AG04450 (cell line): ENCODE measurements at regions not wholly inside any gene's neighbourhood (a gene's known extent, or its start where the extent isn't known, plus 50 kb on each side); places are given as distances from the start of the nearest gene placed in this dataset.
A peak's percentile ranks its signal among the peaks of the same experiment; 100 is the strongest.

Experiments
- CTCF ChIA-PET: fragments of 300-600, 350-600 bp; formaldehyde crosslinking; extraction: SDS; loops from one replicate; lab custom pipeline; 2022; ENCODE audit warnings: antibody characterized with exemption, inconsistent platforms; lab: Charles Lee
- POLR2A ChIA-PET: fragments of 350-600 bp; formaldehyde crosslinking; extraction: SDS; loops from one replicate; lab custom pipeline; 2021; ENCODE audit warnings: antibody characterized with exemption, inconsistent platforms; lab: Yijun Ruan, JAX
- DNase-seq: peaks from one replicate; pipeline ENCODE4 v3.0.0-alpha.2; 2011; ENCODE audit warnings: low read depth, low spot score
- H3K27ac ChIP-seq: one replicate; pipeline ENCODE4 v1.5.1; 2012; ENCODE audit warnings: low read depth, low read length, control low read depth
- H3K27me3 ChIP-seq: one replicate; pipeline ENCODE4 v1.6.0; 2012; ENCODE audit warnings: low read length; ENCODE audit not compliant: control insufficient read depth, insufficient read depth
- H3K4me3 ChIP-seq: 2 replicates; pipeline ENCODE4 v1.5.1; 2011; ENCODE audit warnings: mild to moderate bottlenecking, low read depth, low read length, control low read depth
- H3K9me3 ChIP-seq: 2 replicates; pipeline ENCODE4 v1.5.1; 2012; ENCODE audit warnings: low read length; ENCODE audit not compliant: control insufficient read depth, insufficient read depth
- CTCF ChIP-seq: IDR thresholded peaks from 2 replicates; pipeline ENCODE4 v1.5.1; 2011; ENCODE audit warnings: low read depth, low read length, control low read depth, inconsistent platforms

DNA sequence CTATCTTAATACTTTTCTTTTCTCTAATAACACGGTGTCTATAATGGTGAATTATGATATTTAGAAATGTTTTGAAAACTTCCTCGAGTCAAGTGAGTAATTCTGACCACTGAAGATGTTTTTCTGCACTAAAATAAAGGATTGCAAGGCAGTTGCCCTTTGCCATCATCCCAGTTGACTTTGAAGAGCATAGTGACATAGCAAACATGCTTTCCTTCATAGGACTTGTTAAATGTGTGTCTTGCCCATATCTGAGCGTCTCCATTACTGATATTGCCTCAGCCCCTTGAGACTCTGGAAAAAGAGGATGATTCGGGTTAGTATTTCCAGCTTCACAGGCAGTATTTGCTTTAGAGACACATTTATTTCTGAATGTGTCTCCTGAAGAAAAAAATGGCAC is 125.2 kb upstream of the MCHR2 start:
- POLR2A ChIA-PET, result no interaction called here
- CTCF ChIA-PET, result interaction anchor here (1.1 to 1.5 kb wide), 2 partner anchors 361 to 601 kb away, joined by 3 read pairs; no protein-coding TSS in a partner anchor
- no peak for TF ChIP-seq CTCF
- Histone ChIP-seq H3K9me3 (no peaks in the 10 kb centered on the region), H3K27ac (no peak overlapping the region), H3K27me3 (peaks cover 14% of the 10 kb centered on the region), H3K4me3 (no peak overlapping the region)
- no peak for DNase-seq

DNA sequence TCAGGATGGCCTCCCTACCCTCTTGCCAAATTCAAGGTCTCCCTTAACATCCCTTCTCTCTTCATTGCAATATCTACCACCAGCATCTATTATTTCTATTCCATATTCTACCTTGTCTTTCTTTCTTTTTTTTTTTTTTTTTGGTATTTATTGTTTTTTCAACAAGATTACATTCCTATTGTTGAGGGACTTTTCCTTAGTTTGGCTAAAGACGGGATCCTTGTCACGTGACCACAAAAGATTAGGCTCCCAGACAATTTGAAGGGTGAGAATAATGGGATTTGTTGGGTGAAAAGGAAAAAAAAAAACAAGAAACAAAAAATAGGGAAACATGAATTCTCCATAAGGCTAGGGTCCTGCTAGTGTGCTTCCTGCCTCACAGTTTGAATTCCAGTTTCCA is 124.3 kb upstream of the MCHR2 start:
- Histone ChIP-seq H3K9me3 (no peaks in the 10 kb centered on the region), H3K4me3 (no peak overlapping the region), H3K27me3 (peaks cover 22% of the 10 kb centered on the region), H3K27ac (no peak overlapping the region)
- no peak for DNase-seq
- TF ChIP-seq CTCF, result no peak
- ChIA-PET POLR2A (no interaction called here), CTCF (interaction anchor here (1.5 kb wide), 1 partner anchor 602 kb away, joined by 3 read pairs; no protein-coding TSS in a partner anchor)

DNA sequence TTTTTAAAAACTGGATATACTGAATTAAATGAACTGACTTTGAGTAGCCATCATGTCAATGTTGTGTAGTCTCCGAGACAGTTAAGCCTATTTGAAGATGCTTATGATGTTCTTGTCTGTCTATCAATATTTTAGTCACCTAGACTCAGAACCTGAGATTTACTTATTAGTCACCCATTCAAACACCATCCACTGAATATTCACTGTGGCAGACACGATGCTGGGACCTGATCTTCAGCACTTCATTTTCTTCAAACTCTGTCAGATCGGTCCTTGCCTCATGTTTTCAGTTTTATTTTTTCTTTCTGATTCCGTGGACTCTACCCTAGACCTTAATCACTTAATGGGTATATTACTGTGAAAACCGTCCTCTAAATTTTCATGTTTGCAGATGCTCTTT is 123.7 kb upstream of the MCHR2 start:
- POLR2A ChIA-PET, result no interaction called here
- Histone ChIP-seq H3K27me3 (peaks cover 25% of the 10 kb centered on the region), H3K9me3 (no peaks in the 10 kb centered on the region), H3K4me3 (no peak overlapping the region), H3K27ac (no peak overlapping the region)
- no peak for DNase-seq
- TF ChIP-seq CTCF, result no peak
- CTCF ChIA-PET, result interaction anchor here (0.8 to 4.2 kb wide), 21 partner anchors 10 to 608 kb away, joined by 3 to 90 read pairs (median 5); no protein-coding TSS in a partner anchor

DNA sequence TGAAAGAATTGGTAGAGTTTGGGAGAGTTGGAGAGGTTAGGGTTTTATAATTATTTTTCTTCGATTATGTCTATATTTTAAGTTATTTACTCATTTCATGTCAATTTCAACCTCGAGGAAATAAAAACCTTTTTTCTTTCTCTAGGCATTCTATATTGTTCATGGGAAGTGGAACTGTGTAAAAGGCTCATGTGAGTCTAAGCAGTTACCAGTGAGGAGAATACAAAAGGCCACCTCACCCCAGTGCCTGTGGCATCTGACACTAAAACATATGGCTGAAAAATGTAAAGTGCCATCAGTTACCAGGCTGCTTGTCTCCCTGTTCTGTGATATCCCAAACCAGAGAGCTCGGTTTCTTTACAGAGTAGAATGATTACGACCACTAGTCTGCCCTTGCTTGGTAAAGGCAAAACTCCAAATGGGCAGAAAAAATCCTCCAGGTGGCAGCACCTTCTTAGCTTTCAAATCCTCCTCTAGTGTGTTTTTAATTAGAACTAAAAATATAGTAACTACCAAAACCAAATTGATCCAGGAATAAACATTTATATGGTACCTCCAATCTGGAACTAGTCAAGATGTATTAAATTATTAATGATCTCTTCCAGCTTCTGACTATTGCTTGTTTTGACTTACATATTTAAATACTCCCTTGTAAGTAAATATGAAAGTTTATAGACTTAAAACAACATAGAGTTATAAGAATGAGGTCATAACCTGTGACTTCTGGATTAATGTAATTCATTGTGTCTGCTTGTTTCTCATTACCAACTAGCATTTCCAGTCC is 122.6 kb upstream of the MCHR2 start:
- Histone ChIP-seq H3K9me3 (no peaks in the 10 kb centered on the region), H3K27me3 (peaks cover 30% of the 10 kb centered on the region), H3K4me3 (no peak overlapping the region), H3K27ac (no peak overlapping the region)
- DNase-seq, result peak; percentile 52
- POLR2A ChIA-PET, result no interaction called here
- TF ChIP-seq CTCF, result peak; percentile 83
- CTCF ChIA-PET, result interaction anchor here (0.7 to 4.2 kb wide), 45 partner anchors 9 to 609 kb away, joined by 3 to 90 read pairs (median 4); no protein-coding TSS in a partner anchor

DNA sequence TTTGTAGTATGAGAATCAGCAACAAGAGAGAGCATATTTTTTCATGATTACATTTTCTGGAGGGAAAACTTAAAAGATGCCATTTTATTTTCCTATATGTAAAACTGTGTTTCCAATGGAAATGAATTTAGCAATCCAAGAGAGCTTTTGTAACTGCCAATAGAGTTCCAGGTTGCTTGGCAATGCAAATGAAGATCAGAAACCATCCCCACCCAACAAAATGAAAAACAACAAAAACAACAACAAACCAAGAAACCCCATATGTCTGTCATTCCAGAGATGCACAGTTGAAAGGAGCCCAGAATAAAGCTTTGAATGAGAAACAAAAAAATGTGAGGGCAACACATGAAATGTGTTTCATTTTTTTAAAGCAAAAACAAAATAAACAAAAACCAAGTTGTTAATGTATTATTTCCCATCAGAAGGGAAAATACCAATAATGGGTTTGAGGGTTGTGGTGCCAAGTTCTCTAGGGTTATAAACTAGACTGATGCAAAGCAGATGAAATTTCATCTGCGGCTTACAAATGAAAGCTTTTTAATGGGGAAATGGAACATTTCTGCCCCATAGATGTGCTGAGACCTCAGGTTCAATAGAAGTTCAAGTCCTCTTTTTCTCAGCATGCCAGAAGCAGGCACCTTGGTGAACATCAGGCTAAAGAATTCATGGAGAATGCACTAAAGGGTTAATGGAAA is 121.5 kb upstream of the MCHR2 start:
- DNase-seq, result no peak
- Histone ChIP-seq H3K27me3 (peaks cover 34% of the 10 kb centered on the region), H3K9me3 (no peaks in the 10 kb centered on the region), H3K27ac (no peak overlapping the region), H3K4me3 (no peak overlapping the region)
- no peak for TF ChIP-seq CTCF
- POLR2A ChIA-PET, result no interaction called here
- CTCF ChIA-PET, result interaction anchor here (0.6 to 4.2 kb wide), 20 partner anchors 8 to 610 kb away, joined by 3 to 90 read pairs (median 4); no protein-coding TSS in a partner anchor
